ENCODE measurements at regions not wholly inside any gene's neighbourhood (a gene's known extent, or its start where the extent isn't known, plus 50 kb on each side); places are given as distances from the start of the nearest gene placed in this dataset.

GRCh38 chr9:12958708-12959107 lies 183.9 kb downstream of the LURAP1L start:
- Mint-ChIP-seq H3K4me3 (no peak overlapping the region), H3K27me3 (ENCODE audit: insufficient read depth, low read depth) (peaks cover 5% of the 10 kb centered on the region), H3K36me3 (peaks cover 2% of the 10 kb centered on the region), H3K9me3 (peaks cover 6% of the 10 kb centered on the region), H3K27ac (no peak overlapping the region), H3K4me1 (peaks cover 5% of the 10 kb centered on the region)
- Histone ChIP-seq H3K36me3 (no peaks in the 10 kb centered on the region), H3F3A (ENCODE audit: low read depth) (no peaks in the 10 kb centered on the region), H3K9me3 (ENCODE audit: low read depth) (no peaks in the 10 kb centered on the region), H3K4me1 (no peaks in the 10 kb centered on the region), H3K4me3 (no peak overlapping the region), H3K27me3 (no peaks in the 10 kb centered on the region), H2AFZ (replicated peaks) (no peak overlapping the region), H4K20me1 (ENCODE audit: low read depth) (no peaks in the 10 kb centered on the region), H3K27ac (no peak overlapping the region), H3K9ac (no peak overlapping the region), H3K4me2 (no peak overlapping the region), H3K79me2 (ENCODE audit: low read depth) (no peaks in the 10 kb centered on the region)
- DNase-seq (ENCODE audit: low spot score): no peak
- TF ChIP-seq CTCF (IDR thresholded peaks at IDR 0.05) (no peak), EZH2 (IDR thresholded peaks at IDR 0.05) (no peak), EZH2phosphoT487 (IDR thresholded peaks at IDR 0.05) (no peak)

GRCh38 chr9:12961276-12961809 lies 186.5 kb downstream of the LURAP1L start:
- Histone ChIP-seq H3K4me1 (no peaks in the 10 kb centered on the region), H3K79me2 (ENCODE audit: low read depth) (no peaks in the 10 kb centered on the region), H3K9ac (no peak overlapping the region), H3K36me3 (no peaks in the 10 kb centered on the region), H3K4me3 (no peak overlapping the region), H3K4me2 (no peak overlapping the region), H3K27ac (no peak overlapping the region), H2AFZ (replicated peaks) (no peak overlapping the region), H3K9me3 (ENCODE audit: low read depth) (no peaks in the 10 kb centered on the region), H3F3A (ENCODE audit: low read depth) (no peaks in the 10 kb centered on the region), H4K20me1 (ENCODE audit: low read depth) (no peaks in the 10 kb centered on the region), H3K27me3 (no peaks in the 10 kb centered on the region)
- no peak for DNase-seq (ENCODE audit: low spot score)
- no peak overlapping the region for H3K27ac Mint-ChIP-seq
- peaks cover 1% of the 10 kb centered on the region for H3K4me1 Mint-ChIP-seq
- H3K4me3 Mint-ChIP-seq: no peak overlapping the region
- TF ChIP-seq EZH2phosphoT487 (IDR thresholded peaks at IDR 0.05): no peak
- TF ChIP-seq CTCF (IDR thresholded peaks at IDR 0.05): no peak
- TF ChIP-seq EZH2 (IDR thresholded peaks at IDR 0.05): no peak
- H3K9me3 Mint-ChIP-seq: peaks cover 3% of the 10 kb centered on the region
- H3K27me3 Mint-ChIP-seq (ENCODE audit: insufficient read depth, low read depth): peaks cover 2% of the 10 kb centered on the region
- peaks cover 2% of the 10 kb centered on the region for H3K36me3 Mint-ChIP-seq

- no peak overlapping the region for H3K4me3 ChIP-seq
- no peaks in the 10 kb centered on the region for H3K4me1 ChIP-seq
- H3K36me3 ChIP-seq: no peaks in the 10 kb centered on the region
- no peaks in the 10 kb centered on the region for H3K9me3 ChIP-seq (ENCODE audit: low read depth)
- H3K27ac ChIP-seq: no peak overlapping the region
- no peaks in the 10 kb centered on the region for H3F3A ChIP-seq (ENCODE audit: low read depth)
- Mint-ChIP-seq H3K4me1 (no peaks in the 10 kb centered on the region), H3K27ac (no peak overlapping the region), H3K9me3 (peaks cover 3% of the 10 kb centered on the region), H3K27me3 (ENCODE audit: insufficient read depth, low read depth) (no peaks in the 10 kb centered on the region), H3K4me3 (no peak overlapping the region), H3K36me3 (peaks cover 2% of the 10 kb centered on the region)
- no peak overlapping the region for H2AFZ ChIP-seq (replicated peaks)
- H3K9ac ChIP-seq: no peak overlapping the region
- no peak for TF ChIP-seq EZH2phosphoT487 (IDR thresholded peaks at IDR 0.05)
- no peak for TF ChIP-seq EZH2 (IDR thresholded peaks at IDR 0.05)
- TF ChIP-seq CTCF (IDR thresholded peaks at IDR 0.05): no peak
- no peaks in the 10 kb centered on the region for H4K20me1 ChIP-seq (ENCODE audit: low read depth)
- no peaks in the 10 kb centered on the region for H3K79me2 ChIP-seq (ENCODE audit: low read depth)
- H3K27me3 ChIP-seq: no peaks in the 10 kb centered on the region
- no peak overlapping the region for H3K4me2 ChIP-seq
- DNase-seq (ENCODE audit: low spot score): no peak
Measured at GRCh38 chr9:12963537-12963936, 188.7 kb downstream of the LURAP1L start.
